ENCODE measurements at regions not wholly inside any gene's neighbourhood (a gene's known extent, or its start where the extent isn't known, plus 50 kb on each side); places are given as distances from the start of the nearest gene placed in this dataset.
"Not testable (repeated sequence)": the region's sequence is repeated elsewhere in the genome, so short reads cannot be mapped to it uniquely, and the experiment has no call there.

- ATAC-seq, result not testable (repeated sequence)
Measured at GRCh38 chr15:99796940-99797870, 64.0 kb upstream of the LYSMD4 start.

GRCh38 chr15:99791881-99792807 lies 58.9 kb upstream of the LYSMD4 start:
- ATAC-seq, result not testable (repeated sequence)

DNA sequence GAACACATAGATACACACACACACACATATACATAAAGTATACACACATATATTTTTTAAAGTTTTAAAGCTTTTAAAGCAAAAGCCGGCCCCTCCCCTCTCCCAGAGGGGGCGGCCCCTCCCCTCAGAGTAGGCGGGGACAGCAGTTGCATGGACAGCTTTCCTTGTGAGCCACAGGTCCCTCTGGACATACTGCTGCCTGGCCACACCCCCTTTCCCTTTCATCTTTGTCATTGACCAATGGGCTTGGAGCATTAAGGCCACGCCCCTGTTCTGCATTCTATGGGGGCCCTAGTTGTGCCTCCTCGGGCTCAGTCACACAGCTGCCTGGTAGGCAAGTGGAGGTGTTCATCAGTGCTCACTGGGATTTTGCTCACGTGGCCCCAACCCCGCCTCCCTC lies 57.5 kb upstream of the LYSMD4 start:
- ATAC-seq, result not testable (repeated sequence)

DNA sequence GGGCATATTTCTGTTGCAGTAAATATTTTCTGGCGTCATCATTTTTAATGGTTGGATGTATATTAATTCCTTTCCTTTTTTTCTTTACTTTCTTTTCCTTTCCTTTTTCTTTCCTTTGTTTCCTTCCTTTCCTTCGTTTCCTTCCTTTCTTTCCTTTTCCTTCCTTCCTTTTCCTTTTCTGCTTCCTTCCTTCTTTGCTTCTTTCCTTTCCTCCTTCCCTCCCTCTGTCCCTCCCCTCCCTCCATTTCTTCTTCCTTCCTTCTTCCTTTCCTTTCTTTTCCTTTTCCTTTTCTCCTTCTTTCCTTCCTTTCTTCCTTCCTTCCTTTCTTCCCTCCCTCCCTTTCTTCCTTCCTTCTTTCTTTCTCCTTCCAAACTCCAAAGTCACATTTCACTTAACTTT lies 54.9 kb upstream of the LYSMD4 start:
- no peak for TF ChIP-seq ZFP3 (CRISPR knock-in tag; IDR thresholded peaks at IDR 0.05)
- TF ChIP-seq TCF4 (CRISPR knock-in tag; IDR thresholded peaks at IDR 0.05; ENCODE audit: borderline replicate concordance), result no peak
- TF ChIP-seq ESRRG (CRISPR knock-in tag; IDR thresholded peaks at IDR 0.05), result no peak
- TF ChIP-seq ZFP30 (CRISPR knock-in tag; IDR thresholded peaks at IDR 0.05), result no peak
- TF ChIP-seq TOX (CRISPR knock-in tag; IDR thresholded peaks at IDR 0.05; ENCODE audit: borderline replicate concordance), result no peak
- no peak for TF ChIP-seq SNAI2 (CRISPR knock-in tag; IDR thresholded peaks at IDR 0.05)
- no peak for TF ChIP-seq CSDC2 (CRISPR knock-in tag; IDR thresholded peaks at IDR 0.05)
- TF ChIP-seq ISL1 (CRISPR knock-in tag; IDR thresholded peaks at IDR 0.05), result no peak
- TF ChIP-seq BACH2 (CRISPR knock-in tag; IDR thresholded peaks at IDR 0.05; ENCODE audit: borderline replicate concordance), result no peak
- TF ChIP-seq POU6F1 (CRISPR knock-in tag; IDR thresholded peaks at IDR 0.05; ENCODE audit: borderline replicate concordance, low read depth), result no peak
- TF ChIP-seq, protein P1, sequence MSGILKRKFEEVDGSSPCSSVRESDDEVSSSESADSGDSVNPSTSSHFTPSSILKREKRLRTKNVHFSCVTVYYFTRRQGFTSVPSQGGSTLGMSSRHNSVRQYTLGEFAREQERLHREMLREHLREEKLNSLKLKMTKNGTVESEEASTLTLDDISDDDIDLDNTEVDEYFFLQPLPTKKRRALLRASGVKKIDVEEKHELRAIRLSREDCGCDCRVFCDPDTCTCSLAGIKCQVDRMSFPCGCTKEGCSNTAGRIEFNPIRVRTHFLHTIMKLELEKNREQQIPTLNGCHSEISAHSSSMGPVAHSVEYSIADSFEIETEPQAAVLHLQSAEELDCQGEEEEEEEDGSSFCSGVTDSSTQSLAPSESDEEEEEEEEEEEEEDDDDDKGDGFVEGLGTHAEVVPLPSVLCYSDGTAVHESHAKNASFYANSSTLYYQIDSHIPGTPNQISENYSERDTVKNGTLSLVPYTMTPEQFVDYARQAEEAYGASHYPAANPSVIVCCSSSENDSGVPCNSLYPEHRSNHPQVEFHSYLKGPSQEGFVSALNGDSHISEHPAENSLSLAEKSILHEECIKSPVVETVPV (CRISPR knock-in tag; IDR thresholded peaks at IDR 0.05), result no peak
- TF ChIP-seq RARB (CRISPR knock-in tag; IDR thresholded peaks at IDR 0.05), result no peak
- TF ChIP-seq, protein P2, sequence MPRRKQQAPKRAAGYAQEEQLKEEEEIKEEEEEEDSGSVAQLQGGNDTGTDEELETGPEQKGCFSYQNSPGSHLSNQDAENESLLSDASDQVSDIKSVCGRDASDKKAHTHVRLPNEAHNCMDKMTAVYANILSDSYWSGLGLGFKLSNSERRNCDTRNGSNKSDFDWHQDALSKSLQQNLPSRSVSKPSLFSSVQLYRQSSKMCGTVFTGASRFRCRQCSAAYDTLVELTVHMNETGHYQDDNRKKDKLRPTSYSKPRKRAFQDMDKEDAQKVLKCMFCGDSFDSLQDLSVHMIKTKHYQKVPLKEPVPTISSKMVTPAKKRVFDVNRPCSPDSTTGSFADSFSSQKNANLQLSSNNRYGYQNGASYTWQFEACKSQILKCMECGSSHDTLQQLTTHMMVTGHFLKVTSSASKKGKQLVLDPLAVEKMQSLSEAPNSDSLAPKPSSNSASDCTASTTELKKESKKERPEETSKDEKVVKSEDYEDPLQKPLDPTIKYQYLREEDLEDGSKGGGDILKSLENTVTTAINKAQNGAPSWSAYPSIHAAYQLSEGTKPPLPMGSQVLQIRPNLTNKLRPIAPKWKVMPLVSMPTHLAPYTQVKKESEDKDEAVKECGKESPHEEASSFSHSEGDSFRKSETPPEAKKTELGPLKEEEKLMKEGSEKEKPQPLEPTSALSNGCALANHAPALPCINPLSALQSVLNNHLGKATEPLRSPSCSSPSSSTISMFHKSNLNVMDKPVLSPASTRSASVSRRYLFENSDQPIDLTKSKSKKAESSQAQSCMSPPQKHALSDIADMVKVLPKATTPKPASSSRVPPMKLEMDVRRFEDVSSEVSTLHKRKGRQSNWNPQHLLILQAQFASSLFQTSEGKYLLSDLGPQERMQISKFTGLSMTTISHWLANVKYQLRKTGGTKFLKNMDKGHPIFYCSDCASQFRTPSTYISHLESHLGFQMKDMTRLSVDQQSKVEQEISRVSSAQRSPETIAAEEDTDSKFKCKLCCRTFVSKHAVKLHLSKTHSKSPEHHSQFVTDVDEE (CRISPR knock-in tag; IDR thresholded peaks at IDR 0.05), result no peak
- no peak for TF ChIP-seq ZNF565 (CRISPR knock-in tag; conservative IDR thresholded peaks at IDR 0.05; ENCODE audit: low read depth)
- TF ChIP-seq, protein P3, sequence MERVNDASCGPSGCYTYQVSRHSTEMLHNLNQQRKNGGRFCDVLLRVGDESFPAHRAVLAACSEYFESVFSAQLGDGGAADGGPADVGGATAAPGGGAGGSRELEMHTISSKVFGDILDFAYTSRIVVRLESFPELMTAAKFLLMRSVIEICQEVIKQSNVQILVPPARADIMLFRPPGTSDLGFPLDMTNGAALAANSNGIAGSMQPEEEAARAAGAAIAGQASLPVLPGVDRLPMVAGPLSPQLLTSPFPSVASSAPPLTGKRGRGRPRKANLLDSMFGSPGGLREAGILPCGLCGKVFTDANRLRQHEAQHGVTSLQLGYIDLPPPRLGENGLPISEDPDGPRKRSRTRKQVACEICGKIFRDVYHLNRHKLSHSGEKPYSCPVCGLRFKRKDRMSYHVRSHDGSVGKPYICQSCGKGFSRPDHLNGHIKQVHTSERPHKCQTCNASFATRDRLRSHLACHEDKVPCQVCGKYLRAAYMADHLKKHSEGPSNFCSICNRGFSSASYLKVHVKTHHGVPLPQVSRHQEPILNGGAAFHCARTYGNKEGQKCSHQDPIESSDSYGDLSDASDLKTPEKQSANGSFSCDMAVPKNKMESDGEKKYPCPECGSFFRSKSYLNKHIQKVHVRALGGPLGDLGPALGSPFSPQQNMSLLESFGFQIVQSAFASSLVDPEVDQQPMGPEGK (CRISPR knock-in tag; IDR thresholded peaks at IDR 0.05; ENCODE audit: borderline replicate concordance), result no peak
- TF ChIP-seq CREB5 (CRISPR knock-in tag; IDR thresholded peaks at IDR 0.05; ENCODE audit: low read depth), result no peak
- TF ChIP-seq ZNF70 (CRISPR knock-in tag; IDR thresholded peaks at IDR 0.05), result no peak
- no peak for ATAC-seq

- not testable (repeated sequence) for ATAC-seq
Measured at GRCh38 chr15:99784800-99785199, 51.6 kb upstream of the LYSMD4 start.

DNA sequence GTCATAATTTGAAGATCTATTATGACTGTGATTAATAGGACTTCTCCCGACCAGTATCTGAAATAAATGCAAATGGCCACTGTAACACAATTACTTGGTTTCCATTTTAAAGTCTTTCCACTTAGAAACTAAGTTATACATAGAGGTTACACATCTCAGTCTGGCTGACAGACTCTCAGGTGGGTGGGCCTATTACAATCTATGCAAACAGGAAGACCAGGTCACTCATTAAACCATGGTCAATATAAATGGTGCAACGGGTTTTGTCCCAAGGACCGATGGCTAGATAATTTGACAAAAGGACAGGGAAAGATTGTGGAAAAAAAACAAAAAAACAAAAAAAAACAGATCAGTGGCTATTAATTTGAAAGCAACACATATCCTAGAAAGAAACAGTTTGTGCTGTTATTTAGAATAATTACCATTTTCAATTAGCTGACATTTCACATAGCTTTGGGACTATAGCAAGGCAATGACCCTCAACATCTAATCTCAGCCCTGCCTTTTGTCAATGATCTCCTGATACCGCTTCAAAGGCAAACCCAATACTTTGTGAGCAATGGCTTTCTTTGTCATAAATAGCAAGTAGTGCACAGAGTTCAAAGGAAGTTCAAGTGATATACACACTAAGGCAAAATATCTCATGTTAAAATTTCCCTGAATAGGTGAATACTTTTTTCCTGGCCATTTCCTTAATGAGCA lies 50.8 kb upstream of the LYSMD4 start:
- not testable (repeated sequence) for ATAC-seq

All from SK-N-SH treated with all-trans-retinoic acid at 6 μM for 48 hours (cell line).